Epithelial cell of proximal tubule (primary cell): ENCODE measurements at regions not wholly inside any gene's neighbourhood (a gene's known extent, or its start where the extent isn't known, plus 50 kb on each side); places are given as distances from the start of the nearest gene placed in this dataset.

Experiments used
- DNase-seq: peaks from one replicate; pipeline ENCODE4 v3.0.0-alpha.2; 2011; ENCODE audit warnings: low read depth
- H3K4me3 ChIP-seq: 2 replicates; pipeline ENCODE4 v1.5.1; 2011; ENCODE audit warnings: low read depth, mild to moderate bottlenecking, low read length
- CTCF ChIP-seq: conservative IDR thresholded peaks from 2 replicates; pipeline ENCODE4 v1.5.1; 2012; ENCODE audit warnings: low read depth, mild to moderate bottlenecking, low read length

GRCh38 chr5:174282391-174282790 lies 236.9 kb downstream of the NSG2 start:
- DNase-seq, result no peak
- TF ChIP-seq CTCF, result no peak
- H3K4me3 ChIP-seq, result no peak overlapping the region

GRCh38 chr5:174283211-174284005 lies 237.9 kb downstream of the NSG2 start:
- no peak overlapping the region for H3K4me3 ChIP-seq
- DNase-seq, result no peak
- TF ChIP-seq CTCF, result no peak

GRCh38 chr5:174284873-174285272 lies 239.4 kb downstream of the NSG2 start:
- TF ChIP-seq CTCF, result no peak
- H3K4me3 ChIP-seq, result no peak overlapping the region
- no peak for DNase-seq

- TF ChIP-seq CTCF, result no peak
- no peak overlapping the region for H3K4me3 ChIP-seq
- no peak for DNase-seq
These were observed 242.3 kb downstream of the NSG2 start for GRCh38 chr5:174287761-174288160.

- no peak for TF ChIP-seq CTCF
- H3K4me3 ChIP-seq, result no peak overlapping the region
- no peak for DNase-seq
These were observed 242.9 kb downstream of the NSG2 start for GRCh38 chr5:174288439-174288838.

- no peak for DNase-seq
- no peak for TF ChIP-seq CTCF
- H3K4me3 ChIP-seq, result no peak overlapping the region
These were observed 245.7 kb downstream of the NSG2 start for GRCh38 chr5:174291162-174291561.

- no peak for DNase-seq
- H3K4me3 ChIP-seq, result no peak overlapping the region
- no peak for TF ChIP-seq CTCF
These were observed 246.8 kb downstream of the NSG2 start for GRCh38 chr5:174292348-174292747.
